ENCODE measurements at regions not wholly inside any gene's neighbourhood (a gene's known extent, or its start where the extent isn't known, plus 50 kb on each side); places are given as distances from the start of the nearest gene placed in this dataset.

- TF ChIP-seq FOXM1 (IDR thresholded peaks at IDR 0.05; ENCODE audit: borderline replicate concordance, low read depth) = no peak
- TF ChIP-seq, protein P1, sequence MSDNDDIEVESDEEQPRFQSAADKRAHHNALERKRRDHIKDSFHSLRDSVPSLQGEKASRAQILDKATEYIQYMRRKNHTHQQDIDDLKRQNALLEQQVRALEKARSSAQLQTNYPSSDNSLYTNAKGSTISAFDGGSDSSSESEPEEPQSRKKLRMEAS (IDR thresholded peaks at IDR 0.05) = no peak
- TF ChIP-seq CEBPB (IDR thresholded peaks at IDR 0.05) = no peak
- TF ChIP-seq TAF1 (IDR thresholded peaks at IDR 0.05; ENCODE audit: low read depth) = no peak
- TF ChIP-seq EP300 (IDR thresholded peaks at IDR 0.05; ENCODE audit: borderline replicate concordance) = no peak
- TF ChIP-seq EGR1 (IDR thresholded peaks at IDR 0.05) = no peak
- TF ChIP-seq RAD21 (IDR thresholded peaks at IDR 0.05; ENCODE audit: low read depth) = no peak
- TF ChIP-seq REST (IDR thresholded peaks at IDR 0.05; ENCODE audit: low read depth) = no peak
Observed at GRCh38 chr4:66489370-66489769, 819.1 kb upstream of the EPHA5 start.

DNA sequence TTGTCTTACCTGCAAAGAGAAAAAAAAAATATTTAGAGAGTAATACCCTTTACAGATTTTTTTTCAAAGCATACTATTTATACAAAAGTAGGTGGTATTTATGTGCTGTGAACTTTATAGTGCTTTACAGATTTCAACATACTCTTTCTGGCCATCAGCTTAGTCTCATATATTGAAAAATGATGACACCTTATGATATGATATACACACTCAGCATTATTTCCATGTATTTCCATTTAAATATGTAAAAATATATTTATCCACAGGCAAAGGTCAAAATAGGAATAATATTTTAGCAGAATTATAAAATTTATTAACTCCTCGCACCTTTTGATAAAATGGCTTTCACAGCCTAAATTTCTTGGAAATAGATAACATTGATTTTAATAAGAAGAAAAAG is 815.8 kb upstream of the EPHA5 start:
- TF ChIP-seq ZBTB7A (IDR thresholded peaks at IDR 0.05; ENCODE audit: low read depth) (no peak), EP300 (IDR thresholded peaks at IDR 0.05; ENCODE audit: borderline replicate concordance) (no peak), RAD21 (IDR thresholded peaks at IDR 0.05; ENCODE audit: low read depth) (no peak), TCF12 (IDR thresholded peaks at IDR 0.05; ENCODE audit: low read depth) (no peak), NFIC (IDR thresholded peaks at IDR 0.05) (no peak), CEBPB (IDR thresholded peaks at IDR 0.05) (no peak), REST (IDR thresholded peaks at IDR 0.05; ENCODE audit: low read depth) (no peak), FOXM1 (IDR thresholded peaks at IDR 0.05; ENCODE audit: borderline replicate concordance, low read depth) (no peak), CREB1 (IDR thresholded peaks at IDR 0.05; ENCODE audit: low read depth) (no peak), YY1 (IDR thresholded peaks at IDR 0.05; ENCODE audit: low read depth) (no peak), TEAD4 (IDR thresholded peaks at IDR 0.05) (no peak), TAF1 (IDR thresholded peaks at IDR 0.05; ENCODE audit: low read depth) (no peak)
- TF ChIP-seq, protein P1 (IDR thresholded peaks at IDR 0.05) = no peak
- TF ChIP-seq, protein P2, sequence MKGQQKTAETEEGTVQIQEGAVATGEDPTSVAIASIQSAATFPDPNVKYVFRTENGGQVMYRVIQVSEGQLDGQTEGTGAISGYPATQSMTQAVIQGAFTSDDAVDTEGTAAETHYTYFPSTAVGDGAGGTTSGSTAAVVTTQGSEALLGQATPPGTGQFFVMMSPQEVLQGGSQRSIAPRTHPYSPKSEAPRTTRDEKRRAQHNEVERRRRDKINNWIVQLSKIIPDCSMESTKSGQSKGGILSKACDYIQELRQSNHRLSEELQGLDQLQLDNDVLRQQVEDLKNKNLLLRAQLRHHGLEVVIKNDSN (IDR thresholded peaks at IDR 0.05) = no peak

DNA sequence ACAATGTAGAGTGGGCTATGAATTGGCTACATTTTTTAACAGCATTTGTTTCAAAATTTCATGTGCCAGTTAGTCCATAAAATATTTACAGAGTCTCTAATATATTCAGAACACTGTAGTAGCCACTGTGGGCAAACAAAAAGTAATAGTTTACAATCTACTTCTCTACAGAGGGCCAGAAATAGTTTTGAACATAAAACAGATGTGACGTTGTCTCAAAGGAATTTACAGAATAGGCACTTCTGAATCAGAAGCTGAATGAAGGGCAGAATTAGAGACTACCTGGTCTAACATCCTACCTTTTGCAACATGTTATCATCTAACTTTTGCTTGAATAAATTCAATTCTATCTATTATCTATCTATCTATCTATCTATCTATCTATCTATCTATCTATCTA is 811.9 kb upstream of the EPHA5 start:
- TF ChIP-seq EGR1 (IDR thresholded peaks at IDR 0.05) (no peak), CEBPB (IDR thresholded peaks at IDR 0.05) (no peak), CREB1 (IDR thresholded peaks at IDR 0.05; ENCODE audit: low read depth) (no peak), YY1 (IDR thresholded peaks at IDR 0.05; ENCODE audit: low read depth) (no peak), RAD21 (IDR thresholded peaks at IDR 0.05; ENCODE audit: low read depth) (no peak), REST (IDR thresholded peaks at IDR 0.05; ENCODE audit: low read depth) (no peak), EP300 (IDR thresholded peaks at IDR 0.05; ENCODE audit: borderline replicate concordance) (no peak), TCF12 (IDR thresholded peaks at IDR 0.05; ENCODE audit: low read depth) (no peak), ZBTB7A (IDR thresholded peaks at IDR 0.05; ENCODE audit: low read depth) (no peak), NFIC (IDR thresholded peaks at IDR 0.05) (no peak)
- TF ChIP-seq, protein P1 (IDR thresholded peaks at IDR 0.05) = no peak
- TF ChIP-seq, protein P2 (IDR thresholded peaks at IDR 0.05) = no peak

- TF ChIP-seq TAF1 (IDR thresholded peaks at IDR 0.05; ENCODE audit: low read depth) = no peak
- TF ChIP-seq YY1 (IDR thresholded peaks at IDR 0.05; ENCODE audit: low read depth) = no peak
- TF ChIP-seq, protein P1 (IDR thresholded peaks at IDR 0.05) = no peak
Observed at GRCh38 chr4:66475596-66475995, 805.3 kb upstream of the EPHA5 start.
